Fibroblast of the conjunctiva (primary cell): ENCODE measurements at regions not wholly inside any gene's neighbourhood (a gene's known extent, or its start where the extent isn't known, plus 50 kb on each side); places are given as distances from the start of the nearest gene placed in this dataset.

Experiments used
- DNase-seq: peaks from one replicate; pipeline ENCODE4 v3.0.0-alpha.2; 2010; ENCODE audit warnings: low read depth

DNA sequence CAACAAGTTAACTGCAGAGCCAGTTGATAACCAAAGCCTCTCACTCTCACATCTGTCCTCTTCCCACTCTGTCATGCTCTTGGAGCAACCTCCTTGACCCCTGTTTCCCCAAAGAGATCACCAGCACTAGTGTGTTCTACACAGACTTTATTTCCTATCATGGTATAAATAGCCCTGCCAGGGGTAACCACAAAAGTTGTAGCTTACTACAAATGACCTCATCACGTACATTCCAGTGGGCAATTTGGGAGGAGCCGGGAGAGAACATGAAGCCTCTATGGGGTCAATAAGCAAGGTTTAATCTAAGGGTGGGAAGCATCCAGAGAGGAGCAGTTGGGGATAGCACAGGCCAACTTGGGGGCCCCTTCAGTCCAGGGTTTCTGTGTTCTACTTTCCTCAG, 186.5 kb downstream of the KCNA5 start:
- DNase-seq, result no peak

DNA sequence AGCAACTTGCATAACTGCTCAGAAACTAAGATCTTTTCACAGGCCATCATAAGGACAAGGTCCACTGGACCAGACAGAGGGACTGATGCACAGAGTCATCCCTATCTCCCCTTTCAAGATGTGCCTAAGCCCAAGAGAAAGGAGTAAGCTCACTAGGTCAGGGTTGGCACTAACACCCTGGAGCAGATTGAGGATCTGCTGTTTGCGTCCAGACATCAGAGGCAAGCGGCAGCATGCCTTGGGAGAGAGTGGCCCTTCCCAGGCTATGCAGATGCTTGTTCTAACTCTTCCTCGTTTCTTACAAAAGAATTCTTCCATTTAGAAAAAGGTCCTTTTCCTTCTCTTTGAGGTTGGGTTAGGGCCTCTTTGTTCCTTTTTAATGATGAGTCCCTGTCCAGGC, 187.2 kb downstream of the KCNA5 start:
- DNase-seq, result no peak

DNA sequence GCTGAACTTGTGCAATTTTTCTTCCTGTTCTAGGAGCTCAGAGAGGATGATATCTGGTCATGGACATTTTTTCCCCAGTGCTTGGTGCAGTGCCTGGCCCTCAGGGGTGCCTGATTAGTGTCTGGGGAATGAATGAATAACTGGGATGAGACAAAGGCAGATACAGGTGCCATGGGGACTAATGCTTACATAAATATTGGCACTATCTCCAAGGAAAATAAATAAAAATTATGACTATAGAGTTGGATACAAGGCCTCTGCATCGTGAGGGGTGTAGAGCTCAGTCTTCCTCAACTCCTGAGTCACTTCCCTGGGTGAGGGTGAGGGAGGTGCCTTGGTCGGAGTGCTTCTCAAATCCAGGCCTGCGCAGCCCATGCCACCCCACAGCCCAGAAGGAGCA, 188.6 kb downstream of the KCNA5 start:
- DNase-seq, result no peak

DNA sequence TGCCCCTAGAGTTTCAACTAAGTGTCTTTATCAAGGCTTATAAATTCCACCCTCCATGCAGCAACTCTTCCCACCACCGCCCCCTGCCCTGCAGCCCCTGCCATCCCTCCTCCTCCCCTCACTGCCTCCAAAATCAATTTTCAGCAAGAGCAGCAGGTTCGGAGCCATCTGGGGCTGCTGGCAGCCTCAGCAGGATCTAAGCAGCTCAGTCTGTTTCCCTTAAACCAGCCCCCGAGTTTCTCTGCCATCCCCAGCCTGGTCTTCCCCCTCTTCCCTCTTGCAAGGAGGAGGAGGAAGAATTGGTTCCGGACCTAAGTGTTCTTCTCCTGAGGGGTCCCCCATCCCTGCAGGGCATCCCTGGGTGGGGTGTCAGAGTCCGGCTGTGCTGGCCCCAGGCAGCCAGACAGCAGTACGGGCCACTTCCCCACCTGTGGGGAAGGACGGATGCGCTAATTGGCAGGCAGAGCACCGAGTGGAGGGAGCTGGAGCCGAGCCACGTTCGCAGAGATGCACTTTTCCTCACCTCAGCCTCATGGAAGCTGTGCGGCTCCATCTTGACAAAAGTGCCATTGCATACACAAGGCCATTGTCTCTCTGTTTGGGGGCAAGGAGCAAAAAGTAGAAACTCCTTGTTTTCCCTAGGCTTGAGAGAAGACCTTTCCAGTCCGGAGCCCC, 189.3 kb downstream of the KCNA5 start:
- DNase-seq, result no peak

DNA sequence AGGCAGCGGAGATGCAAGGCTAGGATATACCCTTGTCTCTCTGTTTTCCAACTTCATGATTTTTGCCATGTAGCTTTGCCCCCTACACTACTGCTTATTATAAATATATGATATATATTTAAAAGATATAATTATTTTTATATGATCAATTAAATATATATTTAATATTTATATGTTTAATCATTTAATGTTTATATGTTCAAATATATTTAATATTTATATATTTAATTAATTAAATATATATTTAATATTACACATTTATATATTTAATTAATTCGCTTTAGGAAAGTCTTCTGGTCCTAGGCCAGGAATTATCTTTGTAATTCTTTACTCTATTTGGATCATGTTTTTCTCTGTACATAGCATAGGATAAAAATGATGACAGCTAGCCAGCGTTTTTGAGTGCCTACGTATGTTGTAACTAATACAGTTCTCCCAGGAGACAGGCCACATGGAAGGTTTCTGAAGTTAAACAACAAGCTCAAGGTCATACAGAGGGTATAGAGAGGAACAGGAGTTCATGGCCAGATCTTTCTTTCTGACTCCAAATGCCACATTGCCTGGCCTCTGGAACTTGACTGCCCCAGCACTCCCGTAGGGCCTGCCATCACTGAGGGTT, 192.5 kb downstream of the KCNA5 start:
- no peak for DNase-seq

DNA sequence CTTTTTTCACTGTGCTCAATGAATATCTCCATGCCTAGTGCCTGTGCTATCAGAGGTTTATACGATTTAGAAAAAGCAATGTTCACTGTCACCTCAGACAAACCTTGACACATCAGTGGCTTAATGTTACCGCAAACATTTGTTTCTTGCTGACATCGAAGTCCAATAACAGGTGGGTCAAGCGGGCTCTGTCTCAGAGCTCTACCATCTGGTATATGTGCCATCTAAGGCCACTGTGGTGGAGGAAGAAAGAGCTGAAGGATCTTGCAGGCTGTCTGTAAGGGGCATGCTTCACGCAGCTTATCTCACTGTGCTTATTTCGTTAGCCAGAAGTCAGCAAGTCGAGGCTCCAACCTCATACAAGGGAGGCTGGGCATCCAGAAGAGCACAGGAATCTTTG, 189.5 kb upstream of the NTF3 start:
- no peak for DNase-seq

DNA sequence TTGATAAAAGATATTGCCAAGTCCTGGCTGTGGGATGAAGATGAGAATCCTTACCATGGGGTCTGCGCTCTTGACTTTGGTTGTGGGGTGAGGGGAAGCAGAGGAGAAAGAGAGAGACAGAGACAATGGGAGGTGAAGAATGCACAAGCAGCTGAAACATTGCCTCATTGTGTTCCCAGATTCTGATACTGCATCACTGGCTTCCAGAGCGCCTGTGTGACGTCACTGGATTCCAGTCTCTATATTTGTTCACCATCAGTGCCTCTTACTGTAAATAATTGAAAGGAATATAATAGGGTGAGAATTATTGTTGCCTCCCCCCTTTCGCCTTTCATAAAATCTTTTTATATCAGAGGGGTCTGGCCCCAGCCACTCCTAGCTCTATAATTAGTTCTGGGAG, 188.9 kb upstream of the NTF3 start:
- no peak for DNase-seq

DNA sequence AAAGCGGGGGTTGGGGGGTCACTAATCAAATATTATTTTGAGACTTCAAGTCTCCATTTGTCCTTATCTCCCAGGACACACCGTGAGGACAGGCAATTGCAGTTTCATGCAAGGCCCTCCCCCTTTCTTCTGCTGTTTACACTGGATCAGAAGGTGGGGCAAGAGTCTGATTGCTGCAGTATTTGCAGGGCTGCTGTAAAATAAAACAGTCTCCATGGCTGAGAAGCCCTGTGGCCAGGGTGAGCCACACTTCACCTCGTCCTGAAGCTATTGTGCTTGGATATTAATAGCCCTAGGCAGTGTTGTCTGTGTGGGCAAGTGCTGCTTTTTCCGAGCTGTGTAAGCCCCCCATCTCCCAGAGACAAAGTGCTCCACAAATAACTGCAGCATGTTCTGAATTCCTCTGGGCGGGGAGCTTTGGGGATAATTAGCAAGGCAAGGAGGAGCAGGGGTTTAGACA, 187.4 kb upstream of the NTF3 start:
- no peak for DNase-seq

DNA sequence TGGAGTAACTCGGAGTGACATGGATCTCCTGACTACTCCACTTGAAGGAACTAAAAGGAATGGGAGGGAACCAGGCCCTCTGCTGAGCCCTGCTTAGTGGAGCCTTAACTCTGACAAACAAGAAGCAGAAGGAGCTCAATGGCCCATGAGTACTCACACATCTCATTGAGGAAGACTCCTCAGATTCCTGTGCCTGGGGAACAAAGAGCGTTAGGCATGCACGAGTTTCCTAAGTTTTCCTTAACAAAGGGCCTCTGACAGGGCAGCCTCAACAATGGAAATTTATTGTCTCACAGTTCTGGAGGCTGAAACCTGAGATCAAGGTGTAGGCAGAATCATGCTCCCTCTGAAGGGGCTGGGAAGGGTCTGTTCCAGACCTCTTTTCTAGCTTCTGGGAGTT, 185.7 kb upstream of the NTF3 start:
- DNase-seq, result no peak

DNA sequence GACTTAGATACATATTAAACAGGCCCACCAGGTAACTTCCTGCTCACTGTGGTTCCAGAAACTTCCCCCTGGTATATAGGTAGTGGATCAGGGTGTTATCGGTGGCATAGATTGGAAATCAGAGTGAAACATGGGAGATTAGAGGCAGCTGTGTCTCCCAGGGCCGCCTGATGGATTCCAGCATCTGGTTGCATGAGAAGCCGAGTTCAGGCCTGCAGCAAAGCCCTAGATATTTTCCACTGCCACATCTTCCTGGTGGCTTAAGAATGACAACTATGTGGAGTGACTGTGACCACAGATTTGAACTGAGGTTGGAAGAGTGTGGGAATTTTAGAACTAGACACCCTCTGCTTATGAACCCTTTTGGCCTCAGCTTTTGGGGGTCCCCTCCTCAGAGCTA, 184.8 kb upstream of the NTF3 start:
- no peak for DNase-seq

DNA sequence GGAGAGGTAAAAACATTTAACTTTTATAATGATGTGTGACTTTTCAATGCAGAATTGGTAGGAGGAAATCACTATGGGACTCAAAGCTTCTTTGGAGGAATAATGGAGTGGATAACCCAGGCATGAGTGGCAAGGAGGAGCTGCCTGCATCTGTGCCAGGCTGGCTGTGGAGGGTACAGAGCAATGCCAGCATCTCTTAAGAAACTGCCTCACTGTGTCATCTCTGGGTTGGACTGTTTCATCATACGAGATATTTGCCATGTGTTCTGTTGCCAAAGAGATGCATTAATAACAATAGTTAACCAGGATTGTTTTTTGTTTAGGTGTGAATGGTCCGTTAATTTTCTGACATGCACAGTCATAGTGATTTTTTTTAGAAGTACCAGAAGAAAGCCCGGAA, 183.7 kb upstream of the NTF3 start:
- DNase-seq, result no peak

DNA sequence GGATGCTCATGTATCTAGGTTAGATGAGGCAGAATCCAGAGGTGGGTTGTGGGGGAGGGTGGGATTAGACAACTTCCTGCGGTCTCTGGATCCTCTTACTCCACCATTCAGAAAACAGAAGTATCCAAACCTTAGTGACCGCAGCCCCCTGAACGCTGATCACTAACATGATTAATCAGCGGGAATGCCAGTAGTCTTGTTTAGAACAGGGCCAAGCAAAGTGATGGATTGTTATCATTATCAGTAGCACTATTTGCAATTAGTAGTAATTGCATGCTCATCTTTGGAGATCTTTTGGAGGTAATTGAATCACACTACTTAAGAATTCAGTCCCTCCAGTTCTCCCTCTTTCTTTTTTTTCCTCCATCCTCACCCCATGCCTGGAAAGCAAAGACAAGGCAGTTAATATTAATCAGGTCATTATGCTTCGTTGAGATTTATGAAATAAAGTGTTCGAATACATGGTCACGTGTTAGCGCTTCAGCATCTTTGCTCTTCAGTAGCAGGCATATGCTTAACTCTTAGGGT, 182.8 kb upstream of the NTF3 start:
- DNase-seq, result no peak

DNA sequence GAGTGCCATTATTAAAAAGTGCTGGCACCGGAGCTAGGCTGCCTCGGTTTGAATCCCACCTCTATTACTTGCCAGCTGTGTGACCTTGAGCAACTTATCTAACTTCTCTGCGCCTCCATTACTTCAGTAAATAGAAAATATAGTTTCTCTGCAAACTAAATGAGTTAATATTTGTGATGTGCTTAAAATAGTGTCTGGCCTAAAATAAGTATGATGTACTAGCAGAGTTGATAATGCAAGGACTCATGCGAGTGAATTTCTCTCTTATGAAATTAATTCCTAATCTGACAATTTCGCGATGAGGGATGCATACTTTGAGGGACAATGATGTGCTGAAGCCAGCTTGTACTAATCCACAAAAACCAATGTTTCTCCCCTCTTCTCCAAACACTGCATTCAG, 180.8 kb upstream of the NTF3 start:
- no peak for DNase-seq

DNA sequence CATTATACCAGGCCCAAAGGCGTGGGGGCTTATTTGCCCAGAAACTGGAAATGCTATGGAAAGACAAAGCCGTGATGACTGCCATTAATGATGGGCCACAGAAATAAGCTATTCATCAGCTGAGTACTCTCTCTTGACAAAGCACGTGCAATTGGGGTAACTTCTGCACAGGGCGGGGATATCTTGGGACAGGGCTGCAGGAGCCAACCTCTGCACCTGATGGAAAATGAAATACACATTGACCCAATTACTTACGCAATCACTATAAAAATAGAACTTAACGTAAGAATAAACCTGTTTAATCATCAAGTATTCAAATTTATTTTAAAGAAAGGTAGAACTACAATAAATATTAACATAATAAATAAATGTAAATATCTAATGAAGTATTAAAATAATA, 180.1 kb upstream of the NTF3 start:
- no peak for DNase-seq

DNA sequence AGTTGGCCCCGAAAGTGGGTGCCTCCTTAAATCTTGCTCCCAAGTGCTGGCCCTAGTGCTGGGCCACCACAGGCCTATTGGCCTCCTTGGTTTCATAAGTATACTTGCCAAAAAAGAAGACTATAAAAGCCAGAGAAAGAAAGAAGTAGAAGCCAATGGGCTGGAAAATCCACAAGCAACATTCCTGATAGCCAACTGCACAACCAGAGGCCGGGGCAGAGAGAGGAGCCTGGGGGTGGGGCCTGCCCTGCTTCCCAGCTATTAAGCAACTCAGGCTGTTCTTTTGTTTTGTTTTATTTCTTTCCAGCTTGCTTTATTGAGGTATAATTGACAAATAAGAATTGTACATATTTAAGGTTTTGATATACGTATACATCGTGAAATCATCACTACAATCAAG, 177.2 kb upstream of the NTF3 start:
- DNase-seq, result no peak

DNA sequence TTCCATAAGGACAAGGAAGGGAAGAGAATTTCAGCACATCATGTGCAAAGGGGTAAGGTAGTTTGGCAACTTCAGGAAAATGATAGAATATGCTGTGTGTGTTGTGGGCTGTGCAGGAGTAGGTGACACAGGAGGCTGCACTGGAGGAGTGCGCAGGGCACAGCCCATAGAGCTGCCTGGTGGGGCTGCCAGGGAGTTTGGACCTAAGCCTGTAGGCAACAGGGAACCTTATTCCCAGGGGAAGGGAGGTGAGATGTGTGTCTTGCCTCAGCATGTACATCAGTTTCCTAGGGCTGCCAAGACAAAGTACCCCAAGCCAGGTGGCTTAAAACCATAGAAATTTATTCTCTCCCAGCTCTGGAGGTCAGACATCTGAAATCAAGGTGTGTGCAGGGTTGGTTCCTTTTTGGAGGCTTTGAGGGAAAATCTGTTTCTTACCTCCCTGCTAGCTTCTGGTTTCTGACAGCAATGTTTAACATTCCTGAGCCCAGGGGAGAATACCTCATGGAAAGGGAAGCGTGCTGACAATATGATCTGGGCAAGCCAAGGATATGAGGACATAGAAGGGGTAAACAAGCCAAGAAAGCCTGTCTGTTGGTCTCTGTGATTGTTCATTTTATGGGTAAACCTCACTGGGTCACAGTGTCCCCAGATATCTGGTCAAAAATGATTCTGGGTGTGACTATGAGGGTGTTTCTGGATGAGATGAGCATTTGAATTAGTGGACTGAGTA, 174.0 kb upstream of the NTF3 start:
- no peak for DNase-seq

DNA sequence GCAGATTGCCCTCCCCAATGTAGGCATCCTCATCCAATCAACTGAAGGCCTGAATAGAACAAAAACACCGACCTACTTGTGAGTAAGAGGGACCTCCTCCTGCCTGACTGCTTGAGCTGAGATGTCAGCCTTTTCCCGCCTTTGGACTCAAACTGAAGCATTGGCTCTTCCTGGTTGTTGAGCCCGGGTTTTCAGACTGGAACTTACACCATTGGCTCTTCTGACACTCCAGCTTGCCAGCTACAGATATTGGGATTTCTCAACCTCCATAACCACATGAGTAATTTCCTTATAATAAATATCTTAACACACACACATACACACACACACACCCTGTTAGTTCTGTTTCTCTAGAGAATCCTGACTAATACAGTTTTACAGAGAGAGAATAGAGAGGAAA, 173.4 kb upstream of the NTF3 start:
- no peak for DNase-seq

DNA sequence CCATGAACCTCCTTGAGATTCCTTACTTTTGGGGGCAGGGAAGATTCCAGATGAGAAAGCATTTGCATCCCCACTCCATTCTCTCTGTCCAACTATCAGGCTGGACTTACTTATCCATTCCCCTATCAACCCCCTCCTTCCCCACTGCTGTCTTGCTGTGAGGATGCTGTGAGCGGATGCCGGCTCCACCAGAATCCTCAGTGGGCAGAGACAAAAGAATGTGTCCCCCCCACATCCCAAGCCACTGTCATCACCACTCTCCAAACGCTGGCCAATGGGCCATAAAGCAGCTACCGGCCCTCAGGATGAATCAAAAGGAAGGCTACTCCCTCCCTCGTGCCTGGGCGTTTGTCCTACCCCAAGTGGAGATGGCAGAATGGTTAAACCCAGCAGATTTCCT, 173.0 kb upstream of the NTF3 start:
- no peak for DNase-seq

DNA sequence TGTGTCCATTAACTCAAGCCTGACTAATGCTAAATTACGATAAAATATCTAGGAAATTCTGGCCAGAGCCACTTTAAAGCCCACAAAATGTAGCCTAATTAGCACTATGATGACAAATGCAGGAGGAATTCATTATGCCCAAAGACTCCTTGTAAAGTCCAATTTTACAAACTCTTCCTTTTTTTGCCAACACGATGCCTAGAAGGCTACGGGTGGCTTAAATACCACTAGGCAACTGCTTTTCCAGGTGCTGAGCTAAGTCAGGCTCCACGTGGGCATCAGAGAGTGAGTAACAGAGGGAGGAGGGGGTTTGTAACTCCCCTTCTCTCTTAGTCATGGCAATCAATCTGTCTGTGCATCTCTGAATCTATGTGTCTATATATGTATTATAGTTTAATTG, 172.4 kb upstream of the NTF3 start:
- no peak for DNase-seq

DNA sequence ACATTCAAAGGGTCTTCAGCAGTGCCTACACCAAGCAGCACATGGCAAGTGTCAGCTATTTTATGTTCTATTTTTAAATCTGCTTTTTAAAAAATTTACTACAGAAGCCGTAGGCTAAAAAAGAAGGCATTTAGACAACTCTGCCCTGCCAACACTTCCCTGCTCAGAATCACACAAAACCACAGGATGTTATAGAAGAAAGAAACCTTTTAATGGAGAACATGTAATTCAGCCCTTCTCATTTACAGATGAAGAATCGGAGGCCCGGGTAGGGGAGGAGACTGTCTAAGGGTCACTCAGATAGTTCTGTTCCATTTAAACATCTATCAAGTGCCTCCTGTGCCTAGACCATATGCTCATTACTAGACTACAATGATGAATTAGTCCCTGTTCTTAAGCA, 171.8 kb upstream of the NTF3 start:
- DNase-seq, result no peak

DNA sequence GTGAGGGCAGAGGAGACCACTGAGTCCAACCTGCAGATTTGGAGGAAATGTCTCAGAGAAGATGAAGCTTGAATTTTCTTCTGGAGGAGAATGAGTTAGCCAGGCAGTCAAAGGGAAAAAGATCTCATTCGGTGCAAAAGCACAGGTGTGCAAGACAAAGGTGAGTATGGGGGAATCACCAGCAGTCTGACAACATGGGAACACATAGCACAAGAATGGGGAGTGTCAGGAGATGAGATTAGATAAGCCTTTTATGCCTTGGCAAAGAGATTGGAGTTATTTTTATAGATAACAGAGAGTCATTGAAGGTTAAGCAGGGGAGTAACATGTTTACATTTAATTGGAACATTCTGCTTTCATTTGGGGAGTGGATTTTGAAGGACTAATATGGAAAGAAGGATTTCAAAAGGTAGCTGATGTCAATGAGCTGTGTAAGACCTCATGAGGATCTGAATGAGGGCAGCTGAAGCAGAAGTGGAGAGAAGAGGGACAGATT, 171.3 kb upstream of the NTF3 start:
- no peak for DNase-seq

DNA sequence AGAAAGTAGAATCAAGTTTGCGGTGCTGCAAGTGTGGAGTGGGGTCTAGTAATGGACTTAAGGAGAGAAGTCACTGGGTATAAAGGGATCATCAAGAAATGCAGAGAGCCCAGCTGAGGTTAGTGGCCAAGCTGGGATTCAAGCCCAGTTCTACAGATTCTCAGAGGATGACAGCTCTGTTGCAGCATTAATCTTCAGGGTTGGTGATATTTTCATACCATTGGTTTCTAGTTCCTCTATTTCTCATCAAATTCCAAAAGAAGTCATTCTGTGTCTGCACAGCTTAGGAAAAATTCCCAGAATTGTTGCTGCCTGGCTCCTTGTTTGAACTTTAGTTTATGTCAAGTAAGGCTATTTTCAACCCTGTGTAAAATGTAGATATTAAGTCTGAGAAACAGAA, 169.5 kb upstream of the NTF3 start:
- no peak for DNase-seq

DNA sequence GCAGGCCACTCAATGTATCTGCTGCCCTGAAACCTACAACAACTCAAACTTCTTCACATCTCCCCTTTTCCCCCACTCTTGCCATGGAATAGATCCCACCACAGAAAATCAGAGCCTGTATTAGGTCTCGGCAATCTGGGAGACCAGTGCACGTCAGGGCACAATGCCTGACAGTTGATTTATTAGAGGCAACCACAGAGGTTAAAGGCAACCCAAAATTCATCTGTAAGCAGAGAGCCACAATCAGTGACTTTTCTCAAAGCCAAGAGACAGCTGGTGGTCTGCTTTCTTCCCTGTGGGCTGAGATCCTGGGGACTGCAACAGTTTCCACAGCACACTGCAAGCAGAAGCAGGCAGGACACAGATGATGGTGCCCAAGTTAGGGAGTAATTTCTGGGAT, 169.0 kb upstream of the NTF3 start:
- DNase-seq, result no peak
